ENCODE measurements at regions not wholly inside any gene's neighbourhood (a gene's known extent, or its start where the extent isn't known, plus 50 kb on each side); places are given as distances from the start of the nearest gene placed in this dataset.

GRCh38 chrX:20596856-20597255, 330.1 kb upstream of the RPS6KA3 start:
- DNase-seq (ENCODE audit: low read depth) (no peak), FAIRE-seq (peak; percentile 50)
- Mint-ChIP-seq H3K36me3 (ENCODE audit: low read depth, unreplicated experiment) (no peaks in the 10 kb centered on the region), H3K27ac (ENCODE audit: unreplicated experiment) (no peak overlapping the region), H3K4me3 (ENCODE audit: unreplicated experiment) (no peak overlapping the region), H3K4me1 (ENCODE audit: low read depth, unreplicated experiment) (peaks cover 20% of the 10 kb centered on the region), H3K27me3 (ENCODE audit: low read depth, unreplicated experiment) (no peaks in the 10 kb centered on the region), H3K9me3 (ENCODE audit: unreplicated experiment) (no peaks in the 10 kb centered on the region)
- H3K9ac ChIP-seq (ENCODE audit: low read length): no peak overlapping the region
- H3K9me3 ChIP-seq (ENCODE audit: insufficient read depth, low read depth, low read length): no peaks in the 10 kb centered on the region
- no peaks in the 10 kb centered on the region for H3K79me2 ChIP-seq (ENCODE audit: insufficient read depth, low read length)
- TF ChIP-seq CTCF (IDR thresholded peaks at IDR 0.05; ENCODE audit: insufficient read depth, low read depth, low read length): no peak
- TF ChIP-seq EZH2 (IDR thresholded peaks at IDR 0.05; ENCODE audit: insufficient read depth, low read length): no peak
- H2AFZ ChIP-seq (ENCODE audit: low read depth, low read length): no peak overlapping the region
- no peaks in the 10 kb centered on the region for H3K4me1 ChIP-seq (ENCODE audit: insufficient read depth, low read length)
- no peak overlapping the region for H3K4me2 ChIP-seq (ENCODE audit: low read length)
- no peak overlapping the region for H3K27ac ChIP-seq (ENCODE audit: low read depth, low read length)
- H4K20me1 ChIP-seq (ENCODE audit: insufficient read depth, low read length): no peaks in the 10 kb centered on the region
- no peaks in the 10 kb centered on the region for H3K36me3 ChIP-seq (ENCODE audit: insufficient read depth, low read length)
- no peak overlapping the region for H3K4me3 ChIP-seq (ENCODE audit: insufficient read depth, low read depth, low read length)
- no peaks in the 10 kb centered on the region for H3K27me3 ChIP-seq (ENCODE audit: insufficient read depth, low read length)

DNA sequence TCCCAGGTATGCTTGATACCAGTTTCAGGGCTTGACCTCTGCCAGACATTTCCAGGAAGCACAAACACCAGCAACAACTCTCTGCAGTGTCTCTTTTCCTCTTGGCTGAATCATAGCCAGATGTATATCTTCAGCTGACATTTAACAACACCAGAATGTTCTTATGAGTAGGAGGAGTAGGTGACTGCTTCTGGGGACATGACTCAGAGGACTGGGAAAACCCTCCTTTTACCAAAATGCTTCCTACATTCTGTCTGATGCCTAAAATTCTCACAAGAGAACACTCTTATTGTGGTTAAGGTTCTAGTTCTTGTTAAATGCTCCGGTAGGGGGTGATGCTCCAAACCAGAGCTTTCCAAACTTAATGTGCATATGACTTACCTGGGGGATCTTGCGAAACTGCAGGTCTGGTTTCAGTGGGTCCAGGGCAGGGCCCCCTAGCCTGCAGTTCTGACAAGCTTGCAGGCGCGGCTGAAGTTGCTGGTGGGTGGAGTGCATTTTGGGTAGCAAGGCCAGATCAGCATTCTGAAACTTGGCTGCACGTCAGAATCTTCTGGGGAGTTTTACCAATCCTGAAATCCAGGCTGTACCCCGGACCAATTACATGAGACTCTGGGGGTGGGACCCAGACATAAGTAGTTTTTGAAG, 329.3 kb upstream of the RPS6KA3 start:
- no peaks in the 10 kb centered on the region for H3K79me2 ChIP-seq (ENCODE audit: insufficient read depth, low read length)
- no peaks in the 10 kb centered on the region for H4K20me1 ChIP-seq (ENCODE audit: insufficient read depth, low read length)
- no peak overlapping the region for H3K4me2 ChIP-seq (ENCODE audit: low read length)
- H3K9me3 Mint-ChIP-seq (ENCODE audit: unreplicated experiment): peaks cover under 1% of the 10 kb centered on the region
- peak; percentile 31 for DNase-seq (ENCODE audit: low read depth)
- H3K27me3 ChIP-seq (ENCODE audit: insufficient read depth, low read length): no peaks in the 10 kb centered on the region
- TF ChIP-seq EZH2 (IDR thresholded peaks at IDR 0.05; ENCODE audit: insufficient read depth, low read length) (no peak), CTCF (IDR thresholded peaks at IDR 0.05; ENCODE audit: insufficient read depth, low read depth, low read length) (no peak)
- H3K27me3 Mint-ChIP-seq (ENCODE audit: low read depth, unreplicated experiment): no peaks in the 10 kb centered on the region
- H3K4me1 Mint-ChIP-seq (ENCODE audit: low read depth, unreplicated experiment): peaks cover 20% of the 10 kb centered on the region
- no peak overlapping the region for H3K27ac ChIP-seq (ENCODE audit: low read depth, low read length)
- H3K4me3 Mint-ChIP-seq (ENCODE audit: unreplicated experiment): no peak overlapping the region
- no peak overlapping the region for H3K4me3 ChIP-seq (ENCODE audit: insufficient read depth, low read depth, low read length)
- no peaks in the 10 kb centered on the region for H3K4me1 ChIP-seq (ENCODE audit: insufficient read depth, low read length)
- FAIRE-seq: no peak
- H3K9ac ChIP-seq (ENCODE audit: low read length): no peak overlapping the region
- H3K27ac Mint-ChIP-seq (ENCODE audit: unreplicated experiment): peak overlapping the region; percentile 90
- H3K9me3 ChIP-seq (ENCODE audit: insufficient read depth, low read depth, low read length): no peaks in the 10 kb centered on the region
- no peaks in the 10 kb centered on the region for H3K36me3 ChIP-seq (ENCODE audit: insufficient read depth, low read length)
- no peaks in the 10 kb centered on the region for H3K36me3 Mint-ChIP-seq (ENCODE audit: low read depth, unreplicated experiment)
- no peak overlapping the region for H2AFZ ChIP-seq (ENCODE audit: low read depth, low read length)

DNA sequence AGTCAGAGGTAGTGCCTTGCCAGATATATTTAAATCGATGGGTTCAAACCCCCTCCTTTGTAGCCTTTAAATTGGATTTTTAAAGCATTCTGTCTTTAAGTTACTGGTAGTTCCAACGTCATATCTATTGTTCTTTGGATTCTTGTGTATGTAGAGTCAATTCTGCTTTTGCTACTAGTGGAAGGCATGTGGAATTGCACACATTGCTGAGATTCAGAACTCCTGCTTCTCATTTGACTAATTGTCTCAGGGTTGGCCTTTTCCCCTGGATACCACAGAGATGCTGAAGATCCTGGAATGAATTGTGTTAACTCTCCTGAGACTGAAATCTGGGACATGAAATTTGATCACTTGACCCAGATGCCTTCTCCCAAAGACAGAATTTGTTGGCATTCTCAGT, 328.3 kb upstream of the RPS6KA3 start:
- H3K27ac ChIP-seq (ENCODE audit: low read depth, low read length): no peak overlapping the region
- H3K4me2 ChIP-seq (ENCODE audit: low read length): no peak overlapping the region
- Mint-ChIP-seq H3K36me3 (ENCODE audit: low read depth, unreplicated experiment) (no peaks in the 10 kb centered on the region), H3K4me1 (ENCODE audit: low read depth, unreplicated experiment) (peaks cover 20% of the 10 kb centered on the region), H3K27ac (ENCODE audit: unreplicated experiment) (no peak overlapping the region), H3K9me3 (ENCODE audit: unreplicated experiment) (peaks cover 4% of the 10 kb centered on the region), H3K4me3 (ENCODE audit: unreplicated experiment) (no peak overlapping the region), H3K27me3 (ENCODE audit: low read depth, unreplicated experiment) (no peaks in the 10 kb centered on the region)
- TF ChIP-seq CTCF (IDR thresholded peaks at IDR 0.05; ENCODE audit: insufficient read depth, low read depth, low read length) (peak; percentile 34), EZH2 (IDR thresholded peaks at IDR 0.05; ENCODE audit: insufficient read depth, low read length) (no peak)
- H3K4me3 ChIP-seq (ENCODE audit: insufficient read depth, low read depth, low read length): no peak overlapping the region
- no peaks in the 10 kb centered on the region for H4K20me1 ChIP-seq (ENCODE audit: insufficient read depth, low read length)
- no peak overlapping the region for H3K9ac ChIP-seq (ENCODE audit: low read length)
- H3K79me2 ChIP-seq (ENCODE audit: insufficient read depth, low read length): no peaks in the 10 kb centered on the region
- H3K27me3 ChIP-seq (ENCODE audit: insufficient read depth, low read length): no peaks in the 10 kb centered on the region
- no peaks in the 10 kb centered on the region for H3K9me3 ChIP-seq (ENCODE audit: insufficient read depth, low read depth, low read length)
- H3K36me3 ChIP-seq (ENCODE audit: insufficient read depth, low read length): no peaks in the 10 kb centered on the region
- peak; percentile 59 for FAIRE-seq
- peak; percentile 14 for DNase-seq (ENCODE audit: low read depth)
- no peak overlapping the region for H2AFZ ChIP-seq (ENCODE audit: low read depth, low read length)
- no peaks in the 10 kb centered on the region for H3K4me1 ChIP-seq (ENCODE audit: insufficient read depth, low read length)

All from astrocyte (in vitro differentiated cells and primary cell).